GM21381 (cell line): ENCODE measurements at regions not wholly inside any gene's neighbourhood (a gene's known extent, or its start where the extent isn't known, plus 50 kb on each side); places are given as distances from the start of the nearest gene placed in this dataset.
A peak's percentile ranks its signal among the peaks of the same experiment; 100 is the strongest.

Source experiments
- ATAC-seq: cut with Tn5 transposase; IDR thresholded peaks from one replicate; pipeline ENCODE4 v1.9.1; 2021; ENCODE audit warnings: mild to moderate bottlenecking, moderate library complexity; ENCODE audit not compliant: unreplicated experiment

DNA sequence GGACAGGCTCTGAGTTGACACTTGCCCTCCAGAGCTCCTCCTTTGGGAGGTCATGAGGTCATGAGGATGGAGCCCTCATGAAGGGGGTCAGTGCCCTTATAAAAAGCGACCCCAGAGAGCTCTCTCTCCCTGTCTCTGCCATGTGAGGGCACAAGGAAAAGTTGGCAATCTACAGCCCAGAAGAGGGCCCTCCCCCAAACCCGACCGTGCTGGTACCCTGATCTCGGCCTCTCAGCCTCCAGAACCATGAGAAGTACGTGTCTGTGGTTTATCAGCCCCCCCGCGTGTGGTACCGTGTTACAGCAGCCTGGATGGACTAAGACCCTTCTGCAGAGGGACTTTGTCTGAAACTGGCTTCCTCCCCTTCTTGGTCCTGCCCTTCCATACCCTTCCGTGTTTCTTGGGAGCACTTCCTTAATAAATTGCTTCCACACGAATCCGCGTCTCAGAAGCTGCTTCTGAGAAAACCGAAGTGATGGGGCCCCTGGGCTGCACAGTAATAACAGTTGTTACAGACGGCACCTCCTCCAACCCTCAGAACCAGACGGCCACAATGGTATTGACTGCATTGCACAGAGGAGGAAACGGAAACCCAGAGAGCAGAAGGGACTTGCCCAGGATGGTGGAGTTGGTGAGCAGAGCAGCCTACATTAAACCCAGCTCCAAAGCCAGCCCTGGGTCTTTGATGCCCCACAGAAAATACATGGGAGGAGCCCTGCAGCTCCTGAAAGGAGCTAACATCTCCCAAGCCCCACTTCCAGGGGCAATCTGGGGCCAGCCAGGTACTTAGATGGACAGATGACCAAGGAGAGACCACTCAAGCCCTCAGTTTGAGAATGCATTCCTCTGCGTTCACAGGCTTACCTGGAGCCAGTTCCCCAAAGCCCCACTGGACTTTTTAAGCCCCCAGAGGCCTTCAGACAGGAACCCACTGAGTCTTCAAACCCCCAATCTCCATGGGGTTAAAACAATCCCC is 242.7 kb downstream of the BCOR start:
- peak; percentile 60 for ATAC-seq

GRCh38 chrX:39855748-39856129 is 242.0 kb downstream of the BCOR start:
- ATAC-seq: peak; percentile 44

DNA sequence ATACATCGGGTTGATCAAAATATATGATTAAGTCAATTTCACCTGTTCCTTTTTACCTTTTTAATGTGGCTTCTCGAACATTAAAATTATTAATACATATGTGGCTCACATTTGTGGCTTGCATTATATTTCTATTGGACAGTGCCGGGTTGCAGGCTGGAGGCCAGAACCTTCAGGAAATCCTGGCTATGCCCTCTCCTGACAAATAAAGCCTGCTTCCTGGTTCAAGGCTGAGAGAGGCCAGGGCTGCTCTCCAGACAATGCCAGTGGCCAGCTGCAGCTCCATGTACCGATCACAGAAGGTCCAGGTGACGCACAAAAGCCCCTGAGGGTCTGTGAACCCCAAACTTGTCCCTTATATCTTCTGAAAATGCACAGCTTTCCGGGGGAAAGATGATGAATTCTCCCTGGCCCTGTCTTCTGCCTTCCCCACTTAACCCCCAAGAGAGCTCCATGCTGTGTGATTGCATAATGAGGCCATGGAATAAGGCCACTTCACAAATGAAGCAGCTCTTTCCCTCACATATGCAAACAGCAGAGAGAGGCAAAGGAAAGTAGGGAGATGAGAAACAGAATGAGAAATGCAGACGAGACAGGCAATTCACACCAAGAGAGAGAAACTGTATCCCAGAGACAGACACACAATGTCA is 241.2 kb downstream of the BCOR start:
- no peak for ATAC-seq

DNA sequence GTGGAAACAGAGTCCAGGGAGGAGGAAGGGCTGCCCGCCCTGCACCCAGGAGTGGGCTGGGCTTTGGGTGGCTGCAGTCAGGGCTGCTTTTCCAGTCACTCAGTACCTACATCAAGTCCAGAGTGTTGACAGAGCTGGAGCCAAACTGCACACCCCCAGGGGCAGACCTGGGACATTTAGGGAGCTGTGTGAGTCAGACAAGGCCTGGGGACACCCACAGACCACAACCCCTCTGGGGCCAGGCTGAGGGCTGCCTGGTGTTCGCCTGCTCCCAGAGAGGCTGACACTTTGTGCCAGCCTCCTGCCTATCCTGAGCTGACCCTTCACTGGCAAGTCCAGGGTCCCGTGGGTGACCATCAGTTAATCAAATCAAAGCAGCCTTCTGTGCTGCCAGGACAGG is 240.0 kb downstream of the BCOR start:
- ATAC-seq: no peak

GRCh38 chrX:39859991-39860861 is 237.5 kb downstream of the BCOR start:
- ATAC-seq: peak; percentile 72

- no peak for ATAC-seq
Measured at GRCh38 chrX:39862963-39863362, 234.8 kb downstream of the BCOR start.

DNA sequence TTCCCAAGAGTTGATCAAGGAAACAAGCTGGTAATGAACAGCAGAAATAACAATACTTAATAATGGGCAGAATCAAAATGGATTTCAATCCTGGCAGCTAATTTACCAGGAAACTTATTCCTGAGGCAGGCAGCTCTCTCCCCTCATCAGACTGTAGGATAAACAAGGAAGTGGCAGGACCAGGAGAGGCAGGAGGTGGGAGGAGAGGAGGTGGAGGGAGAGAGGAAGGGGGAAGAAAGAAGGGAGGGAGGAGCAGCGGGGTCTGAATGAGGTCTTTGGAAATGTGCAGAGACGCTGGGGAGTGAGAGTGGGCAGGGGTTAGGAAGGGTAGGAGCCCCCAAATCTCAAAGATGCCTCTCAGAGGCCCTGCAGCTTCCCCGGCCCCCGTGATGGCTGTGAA is 231.5 kb downstream of the BCOR start:
- ATAC-seq: no peak

DNA sequence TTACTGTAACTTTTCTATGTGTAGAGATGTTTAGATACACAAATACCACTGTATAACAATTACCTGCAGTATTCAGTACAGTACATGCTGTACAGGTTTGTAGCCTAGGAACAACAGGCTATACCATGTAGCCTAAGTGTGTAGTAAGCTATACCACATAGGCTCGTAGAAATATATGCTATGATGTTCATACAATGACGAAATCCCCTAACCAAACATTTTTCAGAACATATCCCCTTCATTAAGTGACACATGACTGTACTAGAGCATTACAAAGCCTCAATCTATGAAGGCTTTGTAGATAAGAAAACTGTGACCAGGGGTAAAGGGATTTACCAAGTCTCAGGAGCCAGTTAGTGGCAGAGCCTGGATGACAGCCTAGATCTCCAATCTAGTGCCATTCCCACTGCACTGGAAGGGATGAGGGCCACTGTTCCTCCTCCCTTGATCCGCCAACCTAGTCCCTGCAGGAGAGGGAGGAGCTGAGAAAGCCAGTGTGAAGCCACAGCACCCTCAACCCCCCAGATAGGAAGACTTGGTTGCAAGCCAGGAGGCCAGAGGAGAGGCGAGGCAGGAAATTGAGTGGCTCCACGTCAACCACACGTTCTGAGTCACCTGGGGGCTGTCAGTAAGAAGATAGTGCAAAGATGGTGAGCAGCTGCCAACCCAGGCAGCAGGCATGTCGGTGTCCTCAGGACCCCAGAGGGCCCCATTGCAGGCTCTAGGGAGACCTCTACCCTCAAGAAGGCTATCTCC is 227.7 kb downstream of the BCOR start:
- ATAC-seq: no peak

- no peak for ATAC-seq
Measured at GRCh38 chrX:39871648-39872047, 226.1 kb downstream of the BCOR start.

- no peak for ATAC-seq
Measured at GRCh38 chrX:39873117-39873516, 224.6 kb downstream of the BCOR start.

- peak; percentile 86 for ATAC-seq
Measured at GRCh38 chrX:39874202-39874816, 223.4 kb downstream of the BCOR start.

GRCh38 chrX:39875834-39876628 is 221.7 kb downstream of the BCOR start:
- no peak for ATAC-seq

DNA sequence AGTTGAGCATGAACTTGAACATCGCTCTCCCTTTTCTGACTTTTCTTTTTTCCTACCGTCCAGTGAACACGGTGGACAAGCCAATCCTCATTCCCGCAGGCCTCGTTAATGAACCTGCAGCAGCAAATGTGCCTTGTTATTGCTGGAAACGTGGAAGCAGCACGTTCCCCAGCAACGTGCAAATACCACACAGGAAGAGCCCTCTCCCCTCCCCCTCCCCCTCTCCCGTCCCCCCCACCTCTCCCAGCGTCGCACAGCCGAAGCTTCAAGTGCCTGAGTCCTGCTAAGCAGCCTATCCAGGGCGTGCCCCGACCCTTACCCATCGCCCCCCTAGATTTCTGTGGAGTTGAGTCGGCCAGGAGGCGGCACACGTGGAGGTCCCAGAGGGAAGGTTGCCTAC is 219.9 kb downstream of the BCOR start:
- no peak for ATAC-seq

- ATAC-seq: no peak
Measured at GRCh38 chrX:39883666-39884065, 214.1 kb downstream of the BCOR start.

GRCh38 chrX:39886282-39886681 is 211.5 kb downstream of the BCOR start:
- no peak for ATAC-seq

GRCh38 chrX:39888730-39889129 is 209.0 kb downstream of the BCOR start:
- no peak for ATAC-seq

- ATAC-seq: no peak
Measured at GRCh38 chrX:39889704-39890103, 208.1 kb downstream of the BCOR start.

GRCh38 chrX:39890807-39891206 is 207.0 kb downstream of the BCOR start:
- ATAC-seq: no peak

DNA sequence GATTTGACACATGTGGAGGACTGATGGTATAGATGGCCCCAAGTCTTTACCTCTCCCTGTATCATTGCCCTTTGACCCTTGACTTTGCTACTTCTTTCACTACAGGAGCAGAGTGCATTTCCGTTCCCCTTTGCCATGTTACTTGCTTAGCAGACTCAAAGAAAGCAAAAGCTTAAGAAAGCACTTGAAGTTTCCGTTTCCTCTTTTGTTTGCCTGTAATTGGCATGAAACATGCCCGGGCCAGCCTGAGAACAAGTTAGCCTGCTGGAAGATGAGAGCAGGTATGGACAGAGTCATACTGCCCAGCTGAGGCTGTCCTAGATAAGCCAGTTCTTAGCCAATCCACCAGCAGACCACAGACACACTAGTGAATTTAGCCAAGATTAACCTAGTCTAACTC is 206.0 kb downstream of the BCOR start:
- ATAC-seq: peak; percentile 53
